Stimulated activated CD4-positive, alpha-beta T cell treated with anti-CD3 and anti-CD28 coated beads, TNF-alpha, amount 100 ng/mL, for 24 hours (primary cell): ENCODE measurements at regions not wholly inside any gene's neighbourhood (a gene's known extent, or its start where the extent isn't known, plus 50 kb on each side); places are given as distances from the start of the nearest gene placed in this dataset.

Experiments used
- DNase-seq, 3 experiments: peaks; one replicate each; pipeline ENCODE4 v3.0.0-alpha.2; 2020; ENCODE audit warnings: low read depth in 3 of 3

- no peak for DNase-seq
These were observed 300.5 kb downstream of the GRIN2B start for GRCh38 chr12:13680916-13681315.

- DNase-seq, result no peak
These were observed 304.5 kb downstream of the GRIN2B start for GRCh38 chr12:13676880-13677279.

GRCh38 chr12:13670285-13670866 is 311.0 kb downstream of the GRIN2B start:
- no peak for DNase-seq

DNA sequence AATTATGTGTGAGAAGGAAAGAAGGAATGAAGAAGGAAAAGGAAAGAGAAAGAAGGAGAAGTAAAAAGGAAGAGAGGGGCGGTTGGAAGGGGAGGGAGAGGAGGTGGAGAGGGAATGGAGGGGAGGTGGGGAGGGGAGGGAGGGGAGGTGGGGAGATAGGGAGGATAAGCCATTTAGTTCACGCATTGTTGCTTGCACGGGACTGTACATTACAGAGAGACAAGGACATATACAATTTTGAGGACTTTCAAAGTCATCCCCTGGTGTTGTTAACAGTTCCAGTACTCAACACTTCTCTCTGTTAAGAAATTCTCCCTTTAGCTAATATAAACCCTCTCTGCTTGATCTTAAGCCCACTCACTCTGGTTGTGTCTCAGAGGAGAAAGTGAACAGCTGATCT is 312.5 kb downstream of the GRIN2B start:
- no peak for DNase-seq

DNA sequence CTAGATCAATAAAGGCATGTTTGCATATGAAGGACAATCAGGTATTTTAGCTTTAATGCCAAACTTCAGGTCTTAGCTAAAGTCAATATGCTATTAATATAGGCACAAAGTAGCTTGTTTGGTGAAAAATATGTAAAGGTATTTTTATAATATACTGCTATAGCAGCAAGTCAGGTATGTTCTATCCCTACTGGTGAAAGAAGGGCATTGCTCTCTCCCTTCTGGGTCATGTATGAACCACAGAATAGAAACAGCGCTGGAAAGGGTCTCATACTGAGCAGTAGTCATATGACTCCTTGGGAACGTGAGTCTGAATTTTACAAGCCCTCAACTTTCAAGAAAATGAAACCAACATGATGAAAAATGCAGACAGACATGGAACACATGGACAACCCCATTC is 314.6 kb downstream of the GRIN2B start:
- no peak for DNase-seq

- peak in 1 of 3 experiments; percentile 6 for DNase-seq
These were observed 320.2 kb downstream of the GRIN2B start for GRCh38 chr12:13661005-13661887.

- no peak for DNase-seq
These were observed 326.9 kb downstream of the GRIN2B start for GRCh38 chr12:13654456-13654855.

- no peak for DNase-seq
These were observed 329.3 kb downstream of the GRIN2B start for GRCh38 chr12:13652105-13652504.

DNA sequence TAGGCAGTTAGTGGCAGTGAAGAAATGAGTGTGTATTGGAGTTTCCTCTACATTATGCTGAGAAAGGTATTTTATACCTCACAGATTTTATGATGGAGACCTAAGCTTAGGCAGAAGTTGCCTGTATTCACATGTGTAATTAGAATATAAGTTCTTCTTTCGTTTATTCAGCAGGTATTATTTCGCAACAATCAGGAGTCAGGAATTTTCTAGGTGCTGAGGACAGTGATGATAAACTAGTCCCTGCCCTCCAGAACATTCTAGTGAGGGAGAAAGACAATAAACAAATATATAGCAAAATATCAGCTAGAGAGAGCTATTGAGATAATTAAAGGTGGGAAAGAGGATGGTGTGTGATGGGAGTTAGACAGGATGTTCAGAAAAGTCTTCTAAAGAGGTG is 345.7 kb downstream of the GRIN2B start:
- no peak for DNase-seq

DNA sequence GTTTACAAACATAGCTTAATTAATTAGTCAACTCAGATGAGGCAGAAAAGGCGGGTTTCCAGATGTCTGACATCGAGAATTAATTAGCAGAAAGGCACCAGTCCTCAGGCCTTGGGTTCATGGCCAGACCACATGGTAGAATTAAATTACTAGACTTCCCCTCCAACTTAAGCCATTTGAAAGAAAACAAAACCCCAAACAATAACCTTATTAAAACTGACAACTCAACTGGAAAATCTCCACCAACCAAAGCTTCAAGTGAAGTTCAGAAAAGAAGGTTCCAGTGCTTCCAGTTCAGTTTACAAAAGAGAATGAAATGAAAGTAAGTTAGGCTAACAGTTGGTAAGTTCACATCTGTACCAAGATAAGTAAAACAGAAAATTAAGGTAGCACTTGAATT is 349.5 kb downstream of the GRIN2B start:
- DNase-seq, result no peak

GRCh38 chr12:13630354-13630753 is 351.0 kb downstream of the GRIN2B start:
- DNase-seq, result no peak

DNA sequence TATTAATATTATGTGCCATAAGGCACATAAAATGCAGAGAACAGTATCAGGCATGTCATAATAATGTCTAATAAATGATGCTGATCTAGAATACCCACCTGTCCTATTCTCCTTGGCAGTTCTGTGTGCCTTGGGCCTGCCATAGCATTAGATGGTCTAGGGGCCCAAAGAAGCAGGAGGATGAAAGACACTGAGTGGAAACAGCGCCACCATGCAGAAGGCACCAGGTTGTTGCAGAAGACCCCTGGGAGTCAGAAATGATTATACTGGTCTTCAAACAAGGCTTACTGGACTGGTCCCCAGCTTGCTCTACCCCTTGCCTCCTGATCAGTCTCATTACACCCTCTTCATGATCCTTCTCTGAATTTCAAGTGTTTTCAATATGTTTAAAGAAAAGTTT is 353.3 kb downstream of the GRIN2B start:
- DNase-seq, result no peak

DNA sequence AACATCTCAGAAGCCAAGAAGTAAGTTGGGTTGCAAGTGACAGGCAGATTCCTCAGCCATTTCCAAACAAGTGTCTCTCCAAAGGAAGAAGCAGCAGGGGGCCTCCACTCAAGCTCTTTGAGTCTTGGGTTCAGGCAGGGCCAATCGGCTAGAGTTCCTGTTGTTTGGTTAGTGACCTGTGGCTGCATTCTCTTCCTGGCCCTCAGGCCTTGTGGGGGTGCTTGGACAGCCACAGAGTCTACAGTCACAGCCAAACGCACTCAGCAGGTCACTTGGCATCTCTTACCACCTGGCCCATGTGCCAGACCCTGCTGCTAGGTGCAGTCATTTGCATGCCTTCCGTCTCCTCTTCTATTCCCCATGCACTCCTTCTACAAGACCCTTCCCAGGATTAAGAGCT is 353.9 kb downstream of the GRIN2B start:
- DNase-seq, result no peak

GRCh38 chr12:13613297-13613696 is 368.1 kb downstream of the GRIN2B start:
- DNase-seq, result no peak

- DNase-seq, result no peak
These were observed 371.3 kb downstream of the GRIN2B start for GRCh38 chr12:13609894-13610679.

DNA sequence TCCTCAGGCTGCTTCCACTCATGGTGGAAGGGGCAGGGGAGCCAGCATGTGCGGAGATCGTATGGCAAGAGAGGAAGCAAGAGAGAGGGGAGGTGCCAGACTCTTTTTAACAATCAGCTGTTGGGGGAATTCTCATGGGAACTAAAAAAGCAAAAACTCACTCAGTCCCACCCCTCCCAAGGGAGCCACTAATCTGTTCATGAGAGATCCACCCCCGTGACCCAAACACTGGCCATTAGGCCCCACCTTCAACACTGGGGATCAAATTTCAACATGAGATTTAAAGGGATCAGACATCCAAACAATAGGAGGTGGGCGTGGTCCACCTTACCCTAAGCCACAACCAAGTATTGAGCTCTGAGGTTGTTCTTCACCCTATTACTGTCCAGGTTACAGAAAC is 375.1 kb downstream of the GRIN2B start:
- DNase-seq, result no peak

DNA sequence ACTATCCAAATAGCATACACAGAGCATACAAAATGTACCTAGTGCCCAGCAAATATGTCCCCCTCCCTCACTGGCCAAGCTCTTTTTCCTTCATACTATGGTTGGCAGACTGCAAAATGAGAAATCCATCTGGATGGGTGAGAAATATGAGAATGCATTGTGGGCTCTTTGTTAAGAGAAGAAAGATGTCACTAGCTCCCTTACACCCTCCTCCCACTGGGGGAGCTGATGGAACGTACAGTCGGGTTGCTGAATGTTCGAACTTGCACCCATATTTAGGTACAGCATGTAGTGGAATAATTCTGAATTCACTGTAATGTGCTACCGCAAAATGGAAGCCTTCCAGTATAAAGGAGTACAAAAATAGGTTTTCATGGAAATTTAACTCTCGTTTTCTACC is 377.4 kb downstream of the GRIN2B start:
- no peak for DNase-seq

DNA sequence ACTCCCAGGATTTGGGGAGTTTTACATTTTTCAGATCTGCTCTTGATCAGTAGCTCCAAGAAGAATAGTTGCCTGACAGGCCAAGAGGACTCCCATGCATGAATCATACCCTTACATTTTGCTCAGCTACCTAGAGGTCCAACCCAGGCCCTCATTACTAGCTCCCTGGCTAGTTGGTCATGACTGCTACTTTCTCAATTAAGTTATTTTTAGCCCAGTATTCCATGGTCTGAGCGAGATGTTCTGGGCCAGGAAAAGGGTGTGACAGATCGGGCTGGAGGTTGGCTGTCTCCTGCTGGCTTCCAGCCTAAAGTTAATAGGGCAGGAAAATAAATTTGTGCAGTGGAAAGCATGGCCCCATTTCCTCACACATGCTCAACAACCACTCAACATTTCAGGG is 379.2 kb downstream of the GRIN2B start:
- DNase-seq, result no peak

GRCh38 chr12:13599176-13599575 is 382.2 kb downstream of the GRIN2B start:
- no peak for DNase-seq

DNA sequence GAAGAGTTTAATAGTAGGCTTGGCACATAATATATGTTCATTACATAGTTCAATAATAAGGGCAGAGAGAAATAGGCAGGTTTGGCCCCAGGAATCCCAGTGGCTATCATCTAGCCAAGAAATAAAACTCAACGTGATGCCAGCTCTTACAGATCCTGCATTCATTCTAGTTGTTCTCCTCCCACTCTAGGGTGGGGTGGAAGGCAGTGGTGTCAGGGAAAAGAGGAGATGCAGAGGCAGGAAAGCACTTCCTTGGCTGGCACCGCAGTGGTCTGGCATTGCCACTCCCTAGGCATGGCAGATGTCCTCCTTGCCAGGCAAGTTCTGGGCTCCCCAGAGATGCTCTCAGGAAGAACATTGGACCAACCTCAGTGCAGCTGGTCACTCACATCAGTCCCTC is 383.6 kb downstream of the GRIN2B start:
- no peak for DNase-seq

- no peak for DNase-seq
These were observed 384.2 kb downstream of the GRIN2B start for GRCh38 chr12:13597166-13597565.

DNA sequence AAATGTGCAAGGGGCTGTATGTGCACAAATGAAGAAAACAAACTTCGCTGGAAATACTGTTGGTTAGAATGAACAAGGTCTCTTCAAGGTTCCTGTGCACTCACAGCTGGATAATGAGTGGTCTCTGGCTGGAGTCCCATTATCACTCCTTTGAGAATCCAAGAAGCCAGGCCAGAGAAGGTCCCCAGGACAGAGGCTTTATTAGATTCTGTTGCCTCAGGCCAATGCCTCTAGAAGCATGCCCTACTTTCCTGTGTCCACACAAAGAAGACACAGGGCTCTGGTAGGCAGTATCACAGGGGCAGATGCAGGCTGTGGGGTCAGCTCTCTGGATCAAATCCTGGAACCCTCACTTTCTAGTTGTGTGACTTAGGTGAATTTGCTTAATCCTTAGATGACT is 384.7 kb downstream of the GRIN2B start:
- DNase-seq, result no peak
